PC-3 (cell line): ENCODE measurements at regions not wholly inside any gene's neighbourhood (a gene's known extent, or its start where the extent isn't known, plus 50 kb on each side); places are given as distances from the start of the nearest gene placed in this dataset.

Experiments used
- ATAC-seq: fragments of 200-7000 bp; cut with Tn5 transposase; 2 replicates; pipeline ENCODE4 v1.9.1; 2020; ENCODE audit warnings: mild to moderate bottlenecking, moderate library complexity
- BruUV-seq: library from RNA; stranded (reverse); fragments of 400-500 nt; replicated peaks from 2 replicates; lab custom pipeline; 2021; lab: Mats Ljungman, UMichigan
- CTCF ChIA-PET: fragments of 300-600 bp; sonication (Branson Sonifier 250); formaldehyde crosslinking; loops from one replicate; lab custom pipeline; 2022; ENCODE audit warnings: antibody characterized with exemption; lab: Charles Lee
- POLR2A ChIA-PET: fragments of 300-600 bp; sonication (Branson Sonifier 250); formaldehyde crosslinking; loops from one replicate; lab custom pipeline; 2022; ENCODE audit warnings: antibody characterized with exemption; ENCODE audit not compliant: unreplicated experiment; lab: Charles Lee
- DNase-seq: peaks from one replicate; pipeline ENCODE4 v3.0.0-alpha.2; 2015
- H2AFZ ChIP-seq: fragments of 300-600 bp; sonication (generic); 2 replicates; pipeline ENCODE4 v1.6.0; 2016; ENCODE audit warnings: antibody characterized with exemption, low read length
- H3F3A ChIP-seq: fragments of 300-600 bp; sonication (generic); one replicate; pipeline ENCODE4 v1.6.0; 2017; ENCODE audit warnings: antibody characterized with exemption, low read length, control low read depth, mild to moderate bottlenecking; ENCODE audit not compliant: unreplicated experiment
- H3K27ac ChIP-seq: fragments of 300-600 bp; sonication (generic); 2 replicates; pipeline ENCODE4 v1.5.1; 2016; ENCODE audit warnings: mild to moderate bottlenecking, low read length
- H3K27me3 ChIP-seq: fragments of 300-600 bp; sonication (generic); 2 replicates; pipeline ENCODE4 v1.6.1; 2016; ENCODE audit warnings: low read length, mixed read lengths
- H3K36me3 ChIP-seq: fragments of 300-600 bp; sonication (generic); 2 replicates; pipeline ENCODE4 v1.6.1; 2016; ENCODE audit warnings: low read depth, mixed run types, low read length, mixed read lengths
- H3K4me1 ChIP-seq: fragments of 300-600 bp; sonication (generic); 2 replicates; pipeline ENCODE4 v1.5.1; 2016; ENCODE audit warnings: low read length; ENCODE audit not compliant: insufficient read depth
- H3K4me2 ChIP-seq: fragments of 300-600 bp; sonication (generic); 2 replicates; pipeline ENCODE4 v1.6.0; 2016; ENCODE audit warnings: low read length
- H3K4me3 ChIP-seq: fragments of 300-600 bp; sonication (generic); 2 replicates; pipeline ENCODE4 v1.5.1; 2016; ENCODE audit warnings: mild to moderate bottlenecking, low read length, mixed read lengths
- H3K79me2 ChIP-seq: fragments of 300-600 bp; sonication (generic); 2 replicates; pipeline ENCODE4 v1.6.1; 2017; ENCODE audit warnings: low read length, mixed read lengths
- H3K9ac ChIP-seq: fragments of 300-600 bp; sonication (generic); 2 replicates; pipeline ENCODE4 v1.6.0; 2016; ENCODE audit warnings: mild to moderate bottlenecking, low read length
- H3K9me2 ChIP-seq: fragments of 300-600 bp; sonication (generic); replicated peaks from 2 replicates; pipeline ENCODE4 v1.6.1; 2016; ENCODE audit warnings: mixed run types, low read length, mixed read lengths
- H3K9me3 ChIP-seq: fragments of 300-600 bp; sonication (generic); 2 replicates; pipeline ENCODE4 v1.6.1; 2016; ENCODE audit warnings: low read length, mixed read lengths
- H4K20me1 ChIP-seq: fragments of 300-600 bp; sonication (generic); 2 replicates; pipeline ENCODE4 v1.6.1; 2016; ENCODE audit warnings: low read length, mixed read lengths
- CTCF ChIP-seq: fragments of 300-600 bp; sonication (generic); conservative IDR thresholded peaks from 2 replicates; pipeline ENCODE4 v1.5.1; 2017; ENCODE audit warnings: antibody characterized with exemption, low read depth, mild to moderate bottlenecking, low read length
- EZH2 ChIP-seq: fragments of 300-600 bp; sonication (generic); IDR thresholded peaks from one replicate; pipeline ENCODE4 v1.6.1; 2017; ENCODE audit warnings: antibody characterized with exemption, mild to moderate bottlenecking, low read length; ENCODE audit not compliant: unreplicated experiment
- EZH2phosphoT487 ChIP-seq: fragments of 300-600 bp; sonication (generic); IDR thresholded peaks from 2 replicates; pipeline ENCODE4 v1.6.1; 2018; ENCODE audit warnings: mild to moderate bottlenecking, antibody characterized with exemption, low read length, borderline replicate concordance
- intact Hi-C: fragments of 100-400 bp; cut with micrococcal nuclease; formaldehyde crosslinking; loops from 2 replicates; pipeline ENCODE4 v1.9.0; 2023

- BruUV-seq = no TSS peak
- no peaks in the 10 kb centered on the region for H4K20me1 ChIP-seq
- H3K4me2 ChIP-seq = no peak overlapping the region
- peaks cover 15% of the 10 kb centered on the region for H3K4me1 ChIP-seq
- no peaks in the 10 kb centered on the region for H3K79me2 ChIP-seq
- H3F3A ChIP-seq = peaks cover 4% of the 10 kb centered on the region
- no peak for DNase-seq
- no peaks in the 10 kb centered on the region for H3K9me3 ChIP-seq
- ATAC-seq = no peak
- no peak overlapping the region for H3K4me3 ChIP-seq
- H3K9ac ChIP-seq = no peak overlapping the region
- TF ChIP-seq CTCF = no peak
- no peak for TF ChIP-seq EZH2phosphoT487
- no peak for TF ChIP-seq EZH2
- no peaks in the 10 kb centered on the region for H3K9me2 ChIP-seq
- H3K27me3 ChIP-seq = 0 out of 2 replicates have a peak, but pooled peaks cover 3% of the 10 kb centered on the region
- no peak overlapping the region for H3K27ac ChIP-seq
- ChIA-PET CTCF (no interaction called here), POLR2A (no interaction called here)
- intact Hi-C loops = no loop called here
- H2AFZ ChIP-seq = no peak overlapping the region
- no peaks in the 10 kb centered on the region for H3K36me3 ChIP-seq
Measured at GRCh38 chr15:69725957-69726356, 273.3 kb downstream of the RPLP1 start.

- H3K36me3 ChIP-seq = no peaks in the 10 kb centered on the region
- ATAC-seq = no peak
- ChIA-PET POLR2A (no interaction called here), CTCF (no interaction called here)
- no peaks in the 10 kb centered on the region for H3K9me3 ChIP-seq
- H3K79me2 ChIP-seq = no peaks in the 10 kb centered on the region
- no peak overlapping the region for H3K9ac ChIP-seq
- H3K9me2 ChIP-seq = no peaks in the 10 kb centered on the region
- intact Hi-C loops = no loop called here
- no peak overlapping the region for H3K4me2 ChIP-seq
- no peak overlapping the region for H2AFZ ChIP-seq
- no peak overlapping the region for H3K27ac ChIP-seq
- no peak overlapping the region for H3K4me3 ChIP-seq
- TF ChIP-seq CTCF = no peak
- no peak for TF ChIP-seq EZH2phosphoT487
- TF ChIP-seq EZH2 = no peak
- H3K27me3 ChIP-seq = 0 out of 2 replicates have a peak, but pooled peaks cover 3% of the 10 kb centered on the region
- DNase-seq = no peak
- H4K20me1 ChIP-seq = no peaks in the 10 kb centered on the region
- peaks cover under 1% of the 10 kb centered on the region for H3F3A ChIP-seq
- peaks cover 12% of the 10 kb centered on the region for H3K4me1 ChIP-seq
- BruUV-seq = no TSS peak
Measured at GRCh38 chr15:69727121-69727924, 274.7 kb downstream of the RPLP1 start.

- Histone ChIP-seq H3F3A (no peaks in the 10 kb centered on the region), H3K4me2 (no peak overlapping the region)
- BruUV-seq = no TSS peak
Measured at GRCh38 chr15:69729167-69729748, 276.6 kb downstream of the RPLP1 start.

More at GRCh38 chr15:69729167-69729748, 276.6 kb downstream of the RPLP1 start:
- peak; percentile 45 for DNase-seq
- Histone ChIP-seq H3K79me2 (no peaks in the 10 kb centered on the region), H3K9me2 (no peaks in the 10 kb centered on the region), H3K9me3 (no peaks in the 10 kb centered on the region), H3K9ac (no peak overlapping the region), H3K27me3 (peaks cover 7% of the 10 kb centered on the region), H3K4me3 (no peak overlapping the region), H3K4me1 (peaks cover 12% of the 10 kb centered on the region), H2AFZ (no peak overlapping the region), H4K20me1 (no peaks in the 10 kb centered on the region), H3K27ac (no peak overlapping the region), H3K36me3 (no peaks in the 10 kb centered on the region)
- CTCF ChIA-PET = no interaction called here
- intact Hi-C loops = no loop called here
- no peak for TF ChIP-seq EZH2phosphoT487
- TF ChIP-seq CTCF = peak; percentile 87
- ATAC-seq = no peak
- POLR2A ChIA-PET = no interaction called here
